Osteoblast (primary cell): ENCODE measurements at regions not wholly inside any gene's neighbourhood (a gene's known extent, or its start where the extent isn't known, plus 50 kb on each side); places are given as distances from the start of the nearest gene placed in this dataset.

Source experiments
- DNase-seq: peaks from one replicate; pipeline ENCODE4 v3.0.0; 2011; ENCODE audit warnings: low spot score, mixed read lengths; ENCODE audit not compliant: insufficient read length; ENCODE audit errors: missing footprints
- H2AFZ ChIP-seq: 2 replicates; pipeline ENCODE4 v1.6.0; 2011; ENCODE audit warnings: mild to moderate bottlenecking, low read length
- H3K27ac ChIP-seq: 2 replicates; pipeline ENCODE4 v1.5.1; 2011; ENCODE audit warnings: mild to moderate bottlenecking, low read depth, low read length, moderate library complexity
- H3K27me3 ChIP-seq: 2 replicates; pipeline ENCODE4 v1.6.0; 2012; ENCODE audit warnings: mild to moderate bottlenecking, control low read depth, inconsistent platforms, low read length, moderate library complexity; ENCODE audit not compliant: insufficient read depth
- H3K36me3 ChIP-seq: 2 replicates; pipeline ENCODE4 v1.5.1; 2011; ENCODE audit warnings: mild to moderate bottlenecking, low read length, control low read depth, moderate library complexity; ENCODE audit not compliant: insufficient read depth
- H3K4me1 ChIP-seq: 2 replicates; pipeline ENCODE4 v1.5.1; 2011; ENCODE audit warnings: mild to moderate bottlenecking, low read length, control low read depth, moderate library complexity; ENCODE audit not compliant: insufficient read depth
- H3K4me2 ChIP-seq: 2 replicates; pipeline ENCODE4 v1.6.0; 2011; ENCODE audit warnings: mild to moderate bottlenecking, low read length; ENCODE audit not compliant: insufficient read depth
- H3K4me3 ChIP-seq: fragments of 200-600 bp; sonication (generic); 3 replicates; pipeline ENCODE4 v1.5.1; 2012; ENCODE audit warnings: mild to moderate bottlenecking, low read length, inconsistent platforms; ENCODE audit not compliant: insufficient read depth
- H3K79me2 ChIP-seq: 2 replicates; pipeline ENCODE4 v1.6.0; 2012; ENCODE audit warnings: mild to moderate bottlenecking, low read length, control low read depth, inconsistent platforms; ENCODE audit not compliant: insufficient read depth
- H3K9me3 ChIP-seq: 2 replicates; pipeline ENCODE4 v1.5.1; 2011; ENCODE audit warnings: low read depth, low read length, control low read depth
- H4K20me1 ChIP-seq: 2 replicates; pipeline ENCODE4 v1.6.0; 2012; ENCODE audit warnings: mild to moderate bottlenecking, low read length, control low read depth; ENCODE audit not compliant: insufficient read depth
- TF ChIP-seq, protein P1 (sequence below): IDR thresholded peaks from 2 replicates; pipeline ENCODE4 v1.5.1; 2011; ENCODE audit warnings: mild to moderate bottlenecking, low read depth, low read length, moderate library complexity; ENCODE audit errors: extremely low read depth

DNA sequence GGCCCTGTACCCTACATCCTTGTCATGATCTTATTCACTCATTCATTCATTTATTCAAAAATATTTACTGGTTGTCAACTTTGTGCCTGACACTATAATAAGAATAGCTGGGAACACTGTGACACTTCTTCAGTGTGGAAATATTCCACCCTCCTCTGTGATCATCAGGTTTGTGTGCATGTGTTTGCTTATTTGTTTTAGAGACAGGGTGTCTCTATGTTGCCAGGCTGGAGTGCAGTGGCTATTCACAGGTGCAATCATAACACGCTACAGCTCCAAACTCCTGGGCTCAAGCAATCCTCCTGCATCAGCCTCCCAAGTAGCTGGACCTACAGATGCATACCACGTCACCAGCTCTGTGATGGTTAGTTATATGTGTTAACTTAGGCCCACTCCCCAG is 50.0 kb upstream of the PLCL2 start:
- no peak for DNase-seq
- Histone ChIP-seq H3K9me3 (no peaks in the 10 kb centered on the region), H2AFZ (no peak overlapping the region), H3K27me3 (no peaks in the 10 kb centered on the region), H3K27ac (no peak overlapping the region), H4K20me1 (no peaks in the 10 kb centered on the region), H3K79me2 (no peaks in the 10 kb centered on the region), H3K4me3 (no peak overlapping the region), H3K4me1 (no peaks in the 10 kb centered on the region), H3K4me2 (no peak overlapping the region), H3K36me3 (no peaks in the 10 kb centered on the region)
- TF ChIP-seq, protein P1, sequence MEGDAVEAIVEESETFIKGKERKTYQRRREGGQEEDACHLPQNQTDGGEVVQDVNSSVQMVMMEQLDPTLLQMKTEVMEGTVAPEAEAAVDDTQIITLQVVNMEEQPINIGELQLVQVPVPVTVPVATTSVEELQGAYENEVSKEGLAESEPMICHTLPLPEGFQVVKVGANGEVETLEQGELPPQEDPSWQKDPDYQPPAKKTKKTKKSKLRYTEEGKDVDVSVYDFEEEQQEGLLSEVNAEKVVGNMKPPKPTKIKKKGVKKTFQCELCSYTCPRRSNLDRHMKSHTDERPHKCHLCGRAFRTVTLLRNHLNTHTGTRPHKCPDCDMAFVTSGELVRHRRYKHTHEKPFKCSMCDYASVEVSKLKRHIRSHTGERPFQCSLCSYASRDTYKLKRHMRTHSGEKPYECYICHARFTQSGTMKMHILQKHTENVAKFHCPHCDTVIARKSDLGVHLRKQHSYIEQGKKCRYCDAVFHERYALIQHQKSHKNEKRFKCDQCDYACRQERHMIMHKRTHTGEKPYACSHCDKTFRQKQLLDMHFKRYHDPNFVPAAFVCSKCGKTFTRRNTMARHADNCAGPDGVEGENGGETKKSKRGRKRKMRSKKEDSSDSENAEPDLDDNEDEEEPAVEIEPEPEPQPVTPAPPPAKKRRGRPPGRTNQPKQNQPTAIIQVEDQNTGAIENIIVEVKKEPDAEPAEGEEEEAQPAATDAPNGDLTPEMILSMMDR = no peak
